HG02678 (cell line): ENCODE measurements at regions not wholly inside any gene's neighbourhood (a gene's known extent, or its start where the extent isn't known, plus 50 kb on each side); places are given as distances from the start of the nearest gene placed in this dataset.

Source experiments
- ATAC-seq: cut with Tn5 transposase; IDR thresholded peaks from one replicate; pipeline ENCODE4 v1.9.1; 2021; ENCODE audit warnings: mild to moderate bottlenecking, moderate library complexity; ENCODE audit not compliant: unreplicated experiment

DNA sequence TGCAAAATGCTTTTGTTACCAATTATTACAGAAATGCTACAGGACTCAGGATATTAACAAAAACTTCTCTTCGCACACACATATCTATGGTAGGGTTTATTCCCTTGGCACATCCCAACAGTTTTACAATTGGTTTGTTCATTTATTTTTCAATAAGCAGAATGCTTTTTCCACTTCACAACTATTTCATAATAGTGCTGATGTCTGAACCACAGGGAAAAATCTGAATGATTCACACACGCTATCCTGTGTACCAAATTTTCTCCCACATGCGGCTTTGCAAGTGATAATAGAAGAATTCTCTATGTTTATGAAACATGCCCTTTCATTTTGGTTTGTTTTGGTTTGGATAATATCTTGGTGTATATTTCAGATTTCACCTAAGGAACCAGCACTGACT, 725.7 kb upstream of the TENM3 start:
- ATAC-seq: no peak

DNA sequence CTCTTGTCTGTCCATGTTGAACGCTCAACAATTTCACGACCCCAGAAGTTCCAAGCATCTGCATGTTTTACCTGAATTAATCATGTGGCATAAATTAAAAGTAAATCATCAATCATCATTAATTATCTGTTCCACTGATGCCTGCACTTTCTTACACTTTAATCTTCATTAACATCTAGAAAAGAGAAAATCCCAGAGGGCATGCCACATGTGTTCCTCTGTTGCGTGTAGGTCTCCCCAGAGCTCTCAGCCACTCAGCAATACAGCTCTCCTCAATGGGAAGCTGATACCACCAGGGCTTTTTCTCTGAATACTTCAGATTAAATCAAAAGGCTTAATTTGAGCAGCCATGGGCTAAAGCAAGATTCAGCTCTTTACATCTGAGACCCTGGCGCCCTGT, 722.4 kb upstream of the TENM3 start:
- no peak for ATAC-seq

DNA sequence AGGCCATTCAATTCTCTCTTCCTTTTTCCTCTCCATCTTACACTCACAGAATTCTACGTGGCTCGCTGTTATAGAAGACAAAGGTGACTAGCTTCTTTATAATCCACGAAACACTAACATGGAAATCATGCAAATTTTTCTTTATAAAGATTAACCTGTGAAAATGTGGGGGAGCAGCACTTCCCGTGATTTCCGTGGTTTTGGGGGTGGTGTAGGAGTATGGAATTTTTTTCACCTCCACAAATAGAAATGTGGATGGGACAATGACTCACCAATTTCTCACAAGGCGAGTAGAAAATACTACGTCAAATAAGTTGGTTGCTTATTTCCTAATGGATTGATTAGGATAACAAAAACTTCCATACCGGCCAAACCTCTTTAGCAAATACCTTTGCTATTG, 719.2 kb upstream of the TENM3 start:
- no peak for ATAC-seq

DNA sequence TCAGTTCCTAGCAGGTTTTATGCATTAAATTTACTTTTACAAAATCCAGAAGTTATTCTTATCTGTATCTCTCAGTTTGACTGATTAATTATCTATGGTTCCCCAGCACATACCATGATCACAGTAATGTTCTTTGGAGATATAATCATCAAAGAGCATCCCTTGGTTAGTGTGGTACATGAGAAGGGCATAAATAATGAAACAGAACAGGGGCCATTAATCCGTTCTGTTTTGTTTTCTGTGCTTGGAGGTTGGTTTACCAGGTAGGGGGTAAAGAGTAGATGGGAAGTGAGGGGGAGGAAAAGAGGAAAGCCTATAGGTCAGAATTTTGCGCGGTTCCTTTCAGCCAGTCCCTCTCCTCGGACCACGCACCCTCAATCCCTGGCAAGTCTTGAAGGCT, 718.7 kb upstream of the TENM3 start:
- ATAC-seq: no peak

DNA sequence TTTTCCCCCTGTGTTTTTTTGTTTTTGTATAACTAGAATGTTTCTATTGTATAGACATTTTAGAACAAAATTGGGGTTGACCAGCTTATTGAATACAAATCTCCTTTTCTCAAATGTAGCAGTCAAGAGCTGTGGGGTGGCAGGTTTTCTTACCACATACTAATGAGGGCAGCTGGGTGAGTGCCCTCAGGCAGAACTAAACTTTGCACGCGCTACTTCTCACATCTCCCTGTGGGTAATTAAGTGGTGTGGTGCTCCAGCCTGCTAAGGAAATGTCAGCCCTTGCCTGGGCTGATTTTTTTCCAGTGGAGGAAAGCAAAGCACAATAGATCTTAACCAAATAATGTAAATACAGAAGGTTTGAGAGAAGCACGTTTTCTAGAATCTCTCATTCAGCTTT, 717.6 kb upstream of the TENM3 start:
- no peak for ATAC-seq

DNA sequence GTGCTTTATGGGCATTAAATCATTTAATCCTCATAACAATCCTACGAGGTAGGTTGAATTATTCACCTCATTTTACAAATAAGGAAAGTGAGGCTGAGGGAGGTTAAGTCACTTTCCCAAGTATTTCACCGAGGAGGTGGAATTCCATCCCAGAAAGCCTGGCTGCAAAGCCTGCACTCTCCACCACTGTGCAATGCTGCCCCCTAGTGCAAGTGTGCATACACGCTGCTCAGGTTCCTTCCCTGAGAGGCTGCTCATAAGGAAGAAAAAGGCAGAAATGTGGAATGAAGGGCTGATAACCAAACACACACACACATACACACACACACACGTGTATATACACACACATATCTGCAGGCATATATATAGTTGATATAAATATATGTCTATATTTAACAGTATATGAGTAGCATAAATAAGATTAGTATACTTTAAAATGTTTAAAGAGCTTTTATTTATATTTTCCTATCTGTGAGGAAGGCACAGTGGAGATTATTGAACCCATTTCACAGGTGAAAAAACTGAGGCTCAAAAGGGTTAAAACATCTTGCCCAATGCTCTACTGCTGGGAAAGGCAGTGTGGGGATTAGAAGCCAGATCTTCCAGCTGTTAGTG, 714.5 kb upstream of the TENM3 start:
- no peak for ATAC-seq

DNA sequence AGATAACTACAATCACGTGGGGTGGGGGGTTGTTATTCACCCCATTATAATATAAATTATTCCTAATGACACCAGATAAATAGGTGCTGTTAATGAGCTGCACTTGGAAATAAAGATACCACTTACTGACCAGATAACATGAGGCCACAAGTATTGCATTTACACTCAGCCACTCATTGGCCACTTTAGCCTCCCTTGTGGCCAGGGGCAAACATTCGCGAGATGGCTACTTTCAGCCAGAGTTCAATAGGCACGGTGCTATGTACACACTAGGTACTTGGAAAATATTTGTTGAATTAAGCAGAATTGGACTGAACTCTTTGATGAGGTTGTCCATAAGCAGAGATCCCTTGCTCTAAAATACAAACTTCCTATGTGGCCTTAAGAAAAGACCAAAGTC, 713.7 kb upstream of the TENM3 start:
- ATAC-seq: no peak

DNA sequence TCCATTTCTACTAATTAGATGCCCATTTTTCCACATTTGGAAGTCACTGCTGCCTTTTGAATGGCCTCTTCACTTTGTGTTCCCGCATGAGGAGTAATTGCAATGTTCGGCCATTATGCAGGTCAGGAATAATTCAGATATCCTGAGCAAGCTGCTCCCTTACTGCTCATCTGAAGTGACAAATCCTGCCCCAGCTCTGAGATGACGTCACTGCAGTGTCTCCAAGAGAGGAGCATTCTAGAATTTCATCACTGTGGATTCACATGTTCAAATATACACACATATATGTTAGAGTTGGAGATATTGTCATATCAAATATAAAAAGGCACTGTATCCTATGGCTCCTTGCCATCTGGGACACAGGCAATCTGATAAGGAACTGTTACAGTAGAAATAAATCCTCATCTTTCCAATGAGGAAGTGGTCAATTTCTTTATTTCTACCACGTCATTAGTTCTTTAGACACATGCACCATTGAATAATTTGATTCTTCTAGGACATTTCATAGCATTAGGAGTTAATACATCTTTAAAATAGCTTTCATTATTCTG, 706.9 kb upstream of the TENM3 start:
- no peak for ATAC-seq

DNA sequence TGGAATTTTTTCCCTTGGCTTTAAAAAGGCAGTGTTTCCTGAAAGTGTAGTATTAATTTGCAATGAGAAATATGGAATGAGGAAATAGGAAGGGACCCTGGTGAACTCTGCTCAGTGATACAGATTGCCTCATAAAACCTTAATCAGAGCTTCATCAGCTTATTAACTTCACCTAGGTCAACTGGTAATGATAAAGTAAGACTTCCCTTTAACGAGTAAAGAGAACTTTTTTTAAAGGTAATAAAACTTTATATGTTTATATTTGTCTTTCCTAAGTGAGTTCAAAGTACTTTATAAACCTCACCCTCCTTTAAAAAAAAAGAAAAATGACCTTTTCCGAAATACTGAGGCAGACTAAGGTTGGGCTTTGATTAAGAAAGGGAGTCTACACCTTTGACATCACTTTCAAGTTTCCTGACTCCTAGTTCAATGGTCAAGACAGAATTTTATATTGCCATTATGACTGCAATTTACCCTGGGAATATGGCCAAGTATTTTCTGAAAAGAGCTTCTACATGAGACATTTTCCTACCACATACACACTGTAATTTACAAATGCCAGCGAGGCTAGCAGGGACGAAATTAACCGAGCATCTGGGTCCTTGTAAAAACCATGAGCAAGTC, 706.3 kb upstream of the TENM3 start:
- no peak for ATAC-seq

DNA sequence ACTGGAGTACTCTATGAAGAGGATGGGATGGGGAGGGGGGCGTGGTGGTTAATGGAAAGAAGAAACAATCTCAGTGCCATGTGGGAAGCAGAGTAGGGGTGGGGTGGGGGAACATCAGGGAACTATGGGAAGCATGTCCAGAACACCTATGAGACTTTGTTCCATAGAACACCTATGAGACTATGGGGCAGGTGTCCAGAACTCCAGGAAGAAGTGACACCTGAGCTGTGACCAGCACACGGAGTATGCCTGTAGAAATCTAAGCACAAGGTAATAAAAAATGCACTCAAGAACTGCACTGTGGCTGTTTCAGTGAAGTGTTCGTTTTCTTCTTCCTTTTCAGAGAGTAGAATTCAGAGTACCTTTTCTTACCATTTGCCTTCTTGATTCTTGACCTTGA, 704.8 kb upstream of the TENM3 start:
- ATAC-seq: no peak

DNA sequence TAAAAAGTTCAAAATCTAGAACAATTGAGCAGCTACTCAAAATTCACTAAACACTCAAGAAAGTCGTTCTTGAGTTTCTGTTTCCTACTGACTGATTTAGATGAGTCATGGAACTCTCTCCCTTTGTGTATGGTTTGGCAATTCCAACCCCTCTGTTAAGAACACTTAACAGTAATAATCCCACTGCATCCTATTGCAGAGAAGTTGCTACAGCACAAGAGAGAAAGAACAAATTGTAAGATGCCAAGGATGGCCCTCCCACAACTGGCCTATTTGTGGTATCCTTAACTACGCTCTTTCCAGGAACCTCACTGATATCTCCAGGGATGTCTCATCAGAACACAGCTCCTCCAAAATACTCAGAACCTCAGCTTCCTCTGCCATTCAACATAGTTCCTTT, 701.8 kb upstream of the TENM3 start:
- no peak for ATAC-seq

DNA sequence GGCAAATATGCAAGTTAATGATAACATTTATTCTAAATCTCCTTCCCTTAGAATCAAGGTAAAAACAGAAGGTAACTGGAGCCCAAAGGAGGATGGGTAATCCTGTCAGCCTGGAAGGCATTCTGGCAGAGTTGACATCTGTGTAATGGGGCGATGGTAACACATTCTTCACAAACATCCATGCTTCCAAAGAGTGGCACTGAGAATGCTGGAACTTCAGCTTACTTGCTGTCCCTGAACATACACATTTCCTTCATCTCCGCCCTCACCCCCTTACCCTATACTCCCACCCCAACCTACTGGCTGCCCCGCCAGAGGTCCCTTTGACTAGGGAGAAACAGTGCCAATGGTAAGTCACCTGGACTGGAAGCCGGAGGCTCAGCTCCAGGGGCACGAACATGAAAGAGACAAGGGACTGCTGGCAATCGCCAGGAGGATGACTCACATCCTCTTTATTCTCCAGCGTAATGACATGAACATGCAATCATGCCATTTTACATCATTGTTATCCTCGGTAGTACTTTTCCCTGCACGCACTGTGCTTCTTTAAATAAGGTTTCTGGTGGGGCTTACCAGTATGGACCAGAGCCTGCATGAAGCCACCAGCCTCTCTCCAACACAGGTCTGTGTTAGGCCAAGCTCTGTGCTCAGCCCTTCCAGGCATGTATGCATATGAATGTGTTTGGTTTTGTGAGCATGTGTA, 694.2 kb upstream of the TENM3 start:
- no peak for ATAC-seq

DNA sequence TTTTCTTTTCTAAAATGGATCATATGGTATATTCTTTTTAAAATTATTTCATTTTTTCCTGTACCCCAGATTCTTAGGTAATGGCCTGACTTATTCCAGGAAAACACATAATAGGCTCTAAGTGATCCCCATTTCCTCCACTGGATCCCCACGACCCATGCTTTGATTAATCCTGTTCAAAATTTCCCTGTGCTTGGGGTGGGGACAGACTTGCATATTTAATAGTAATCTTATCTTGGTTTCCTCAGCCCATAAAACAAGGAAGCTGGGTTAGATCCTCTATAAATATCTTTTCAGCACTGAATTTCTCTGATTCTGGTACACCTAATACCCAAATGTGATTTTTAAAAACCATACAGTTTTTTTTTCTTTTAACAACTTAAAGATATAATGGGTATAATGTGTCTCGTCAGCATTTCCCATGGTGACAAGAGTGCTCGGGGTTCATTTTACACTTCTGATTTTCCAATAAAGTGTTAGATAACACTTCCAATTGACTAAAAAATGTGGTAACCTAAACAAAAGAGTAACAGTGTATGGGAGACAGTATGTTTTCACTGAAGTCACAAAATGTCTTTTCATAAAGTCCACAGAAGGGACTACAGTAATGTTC, 693.5 kb upstream of the TENM3 start:
- no peak for ATAC-seq

DNA sequence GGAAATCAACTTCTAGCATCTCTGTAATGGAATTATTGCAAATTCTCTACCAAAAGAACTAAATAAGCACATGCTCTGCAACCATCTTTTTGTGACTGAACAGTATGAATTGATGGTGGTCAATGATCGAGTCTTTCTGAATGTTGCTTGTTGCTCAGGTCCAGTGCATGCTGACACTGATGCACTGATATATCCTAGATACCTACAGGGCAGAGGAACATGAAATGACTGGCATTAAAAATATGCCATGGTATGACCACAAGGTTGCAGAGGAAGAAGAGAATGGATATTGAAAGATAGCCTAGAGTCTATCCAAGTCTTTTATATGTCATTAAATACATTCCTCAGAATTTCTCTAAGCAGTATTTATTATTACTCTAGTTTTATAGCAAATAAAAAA, 692.8 kb upstream of the TENM3 start:
- ATAC-seq: no peak

DNA sequence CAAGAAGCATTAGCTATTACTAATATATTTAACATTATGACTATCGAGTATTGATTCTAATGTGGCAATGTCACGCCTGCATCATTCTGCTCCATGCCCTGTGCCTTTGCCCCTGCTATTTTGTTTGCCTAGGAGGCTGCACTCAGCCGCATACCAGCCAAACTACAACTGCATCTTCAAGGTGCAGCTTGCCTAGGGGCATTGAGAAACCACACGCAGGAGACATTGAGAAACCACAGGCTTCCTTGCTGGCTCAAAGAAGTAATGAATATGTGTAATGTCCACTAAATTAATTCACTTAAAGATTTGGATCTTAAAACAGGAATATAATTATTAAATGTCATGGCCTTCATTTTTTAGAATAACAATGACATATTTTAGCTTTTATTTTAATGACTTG, 683.6 kb upstream of the TENM3 start:
- no peak for ATAC-seq

DNA sequence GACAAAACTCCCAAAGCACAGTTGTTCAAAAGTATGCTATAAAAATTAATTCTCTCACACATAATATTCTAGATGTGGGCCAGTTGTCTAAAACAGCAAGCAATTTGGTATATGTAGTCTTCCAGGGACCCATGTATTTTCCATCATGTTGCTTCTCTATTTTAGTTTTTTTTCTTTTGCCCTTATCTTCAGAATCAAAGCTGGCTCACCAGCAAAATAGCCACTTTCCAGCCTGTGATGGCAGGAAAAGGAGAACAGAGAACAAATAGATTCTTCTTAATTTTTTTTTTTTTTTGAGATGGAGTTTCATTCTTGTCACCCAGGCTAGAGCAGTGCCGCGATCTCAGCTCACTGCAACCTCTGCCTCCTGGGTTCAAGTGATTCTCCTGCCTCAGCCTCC, 680.8 kb upstream of the TENM3 start:
- ATAC-seq: no peak

DNA sequence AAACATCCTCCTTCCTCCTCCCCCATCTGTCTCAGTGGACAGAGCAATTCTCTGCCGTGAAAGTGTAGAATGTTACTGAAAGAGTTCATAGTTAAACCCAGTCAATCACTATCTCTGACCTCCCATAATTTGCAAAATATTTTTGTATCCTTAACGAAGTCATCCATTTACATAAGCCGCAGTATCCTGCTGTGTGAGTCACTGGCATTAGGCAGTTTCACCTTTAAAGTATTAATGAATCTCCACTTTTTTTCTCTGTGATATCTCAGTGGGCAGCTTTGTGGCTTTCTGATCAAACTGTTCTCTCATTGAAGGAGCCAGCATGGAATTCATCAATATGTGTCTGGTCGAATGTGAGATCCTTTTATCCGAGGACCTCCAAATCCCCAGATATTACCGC, 678.6 kb upstream of the TENM3 start:
- ATAC-seq: no peak

DNA sequence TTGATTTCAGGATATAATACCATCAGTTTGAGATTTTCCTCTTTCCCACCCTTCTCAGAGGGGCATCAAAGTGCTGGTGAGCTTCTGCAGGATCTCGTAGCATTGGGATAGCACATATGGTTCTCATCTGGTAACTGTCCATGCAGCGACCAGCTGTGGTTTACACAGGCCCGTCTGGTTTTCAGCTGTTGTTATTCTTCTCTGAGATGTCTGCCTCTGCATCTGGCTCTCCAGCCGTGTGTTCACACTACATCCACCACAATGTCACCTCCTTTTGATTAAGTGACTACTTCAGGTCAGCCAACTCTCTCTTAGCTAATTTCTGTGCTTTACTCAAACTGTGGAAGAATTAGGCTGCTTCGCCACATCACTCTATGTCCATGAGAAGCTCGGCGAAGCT, 676.7 kb upstream of the TENM3 start:
- ATAC-seq: no peak

DNA sequence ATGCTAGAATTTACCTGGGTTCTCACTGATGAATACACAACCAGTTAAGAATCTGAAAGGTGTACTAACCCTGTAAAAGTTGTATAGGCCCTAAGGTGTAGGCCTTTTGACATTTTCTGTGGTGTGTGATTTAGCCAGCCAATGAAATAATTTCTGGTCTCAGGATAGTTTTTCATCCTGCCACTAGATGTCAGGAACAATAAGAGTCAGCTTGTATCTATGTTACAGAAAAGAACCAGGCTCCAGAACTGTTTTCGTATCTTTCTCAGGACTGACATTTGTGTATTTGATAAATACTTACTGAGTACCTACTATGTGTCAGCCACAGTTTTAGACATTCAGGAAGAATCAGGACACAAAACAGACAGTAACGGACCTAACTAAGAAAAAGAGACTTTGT, 673.6 kb upstream of the TENM3 start:
- no peak for ATAC-seq

DNA sequence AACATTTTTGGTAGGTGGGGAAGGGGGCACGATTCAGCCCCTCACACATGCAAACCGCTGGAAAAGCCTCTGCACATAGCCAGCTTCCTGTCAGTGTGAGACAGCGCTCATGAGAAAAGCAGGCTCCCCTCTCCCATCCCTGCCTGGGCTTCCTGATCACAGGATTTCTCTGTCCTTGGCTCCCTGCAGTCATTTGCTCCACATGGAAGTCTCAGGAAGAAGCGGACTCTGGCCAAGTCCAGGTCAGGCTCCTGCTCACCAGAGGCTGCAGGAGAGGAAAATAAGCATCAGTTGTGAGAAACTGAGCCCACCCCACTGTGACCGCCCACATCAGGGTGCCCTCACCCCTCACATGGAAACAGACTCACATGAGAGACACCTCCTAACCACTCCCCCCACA, 664.3 kb upstream of the TENM3 start:
- no peak for ATAC-seq

DNA sequence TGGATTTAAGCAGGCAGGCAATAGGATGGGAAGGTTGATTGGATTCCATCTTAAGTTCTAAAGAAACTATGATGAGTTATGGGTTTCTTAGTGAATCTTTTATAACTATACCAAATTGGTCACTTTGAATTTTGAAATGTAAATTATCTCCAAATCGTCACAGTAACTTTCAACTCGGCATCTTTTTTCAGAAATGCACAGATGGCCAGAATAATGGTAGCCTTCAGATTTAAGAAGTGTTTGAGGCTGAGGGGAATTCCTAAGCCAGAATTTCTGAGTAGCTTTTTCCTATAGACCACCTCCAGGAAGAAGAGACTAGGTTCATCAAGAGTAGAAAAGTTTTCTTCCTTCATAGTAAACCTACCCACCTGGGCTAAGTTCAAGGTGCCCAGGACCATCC, 663.7 kb upstream of the TENM3 start:
- ATAC-seq: no peak

DNA sequence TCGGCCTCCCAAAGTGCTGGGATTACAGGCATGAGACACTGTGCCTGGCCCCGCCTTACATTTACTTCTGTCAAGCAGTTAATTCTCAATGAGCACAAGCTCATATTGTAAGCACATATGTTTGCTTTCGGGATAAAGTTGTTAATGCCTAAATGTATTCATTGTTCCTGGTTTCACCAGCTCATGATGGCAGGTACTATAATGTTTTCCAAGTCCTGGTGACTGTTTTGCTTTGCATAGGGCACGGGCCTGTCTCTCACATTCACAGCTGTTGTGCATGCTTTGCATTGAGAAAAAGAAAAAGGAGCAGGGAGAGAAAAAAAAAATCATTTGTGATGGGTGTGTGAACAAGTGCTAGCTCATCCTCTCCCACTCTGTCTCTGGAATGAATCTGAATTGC, 661.2 kb upstream of the TENM3 start:
- ATAC-seq: no peak
